HG02870 (cell line): ENCODE measurements at regions not wholly inside any gene's neighbourhood (a gene's known extent, or its start where the extent isn't known, plus 50 kb on each side); places are given as distances from the start of the nearest gene placed in this dataset.

Experiments
- ATAC-seq: cut with Tn5 transposase; IDR thresholded peaks from one replicate; pipeline ENCODE4 v1.9.1; 2021; ENCODE audit warnings: mild to moderate bottlenecking, moderate library complexity; ENCODE audit not compliant: unreplicated experiment

- ATAC-seq = no peak
These were observed 64.5 kb downstream of the COPS8 start for GRCh38 chr2:237150186-237150585.

- no peak for ATAC-seq
These were observed 65.2 kb downstream of the COPS8 start for GRCh38 chr2:237150831-237151375.

DNA sequence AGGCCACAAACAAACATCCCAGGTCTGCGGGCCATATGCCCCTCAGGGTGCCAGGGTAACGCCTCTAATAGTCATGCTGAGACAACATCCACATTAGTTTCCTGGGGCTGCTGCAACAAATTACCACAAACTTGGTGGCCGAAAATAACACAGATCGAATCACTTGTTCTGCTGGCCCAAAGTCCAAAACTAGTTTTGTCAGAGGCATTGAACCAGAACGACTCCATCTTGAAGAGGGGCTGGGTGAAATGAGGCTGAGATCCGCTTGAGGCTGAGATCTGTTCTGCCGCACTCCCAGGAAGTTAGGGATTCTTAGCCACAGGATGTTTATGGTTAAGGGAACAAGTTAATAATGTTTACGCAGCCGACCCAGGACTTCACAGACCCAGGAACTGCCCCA, 66.7 kb downstream of the COPS8 start:
- no peak for ATAC-seq

DNA sequence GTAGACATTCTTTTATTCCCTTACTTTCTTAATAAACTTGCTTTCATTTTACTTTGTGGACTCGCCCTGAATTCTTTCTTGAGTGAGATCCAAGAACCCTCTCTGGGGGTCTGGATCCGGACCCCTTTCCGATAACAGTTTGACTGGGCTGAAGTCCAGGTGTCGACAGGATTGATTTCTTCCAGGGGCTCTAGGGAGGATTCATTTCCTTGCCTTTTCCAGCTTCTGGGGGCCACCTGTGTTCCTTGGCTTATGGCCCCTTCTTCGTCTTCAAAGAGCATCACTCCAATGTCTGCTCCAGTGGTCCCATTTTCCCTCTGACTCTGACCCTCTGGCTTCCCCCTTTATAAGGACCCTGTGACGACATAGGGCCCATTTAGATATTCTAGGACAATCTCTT, 67.5 kb downstream of the COPS8 start:
- ATAC-seq = no peak

GRCh38 chr2:237154082-237154638, 68.5 kb downstream of the COPS8 start:
- ATAC-seq = no peak

- no peak for ATAC-seq
These were observed 69.5 kb downstream of the COPS8 start for GRCh38 chr2:237154884-237155851.

DNA sequence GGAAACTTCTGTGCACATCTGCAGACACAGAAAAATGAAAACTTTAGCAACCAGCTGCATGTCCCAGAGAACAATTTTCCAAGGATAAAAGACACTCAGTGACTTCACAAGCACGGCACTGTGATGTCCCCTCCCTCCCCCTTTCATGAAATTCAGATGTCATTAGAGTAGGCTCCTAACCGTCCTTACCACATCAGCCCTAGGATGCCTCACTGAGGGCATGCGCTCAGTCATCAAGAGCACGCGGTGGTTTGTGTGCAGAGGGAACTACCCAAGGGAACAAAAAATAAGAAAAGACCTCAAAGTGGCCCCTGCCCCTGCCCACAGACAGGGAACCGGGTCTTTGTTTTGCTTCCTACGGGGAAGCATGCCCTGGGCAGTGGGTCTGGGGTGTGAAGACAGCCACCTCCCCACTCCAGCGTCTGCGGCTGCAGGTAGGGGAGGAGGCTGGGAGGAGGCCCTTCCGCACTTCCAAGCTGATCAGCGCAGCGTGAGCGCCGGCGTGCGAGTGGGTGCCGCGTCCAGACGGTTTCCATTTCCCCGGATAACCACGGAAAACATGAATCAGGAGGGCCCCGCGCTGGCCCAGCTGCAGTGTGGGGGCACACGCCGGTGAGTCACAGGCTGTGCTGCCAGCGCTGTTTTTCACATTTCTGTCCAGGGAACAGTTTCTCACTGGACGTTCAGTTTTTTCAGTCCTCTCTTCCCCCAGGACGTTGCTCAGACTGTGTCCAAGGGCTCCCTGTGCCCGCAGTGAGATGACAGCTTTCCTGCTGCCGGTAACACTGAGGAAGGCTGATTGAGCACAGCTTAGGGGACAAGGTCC, 70.6 kb downstream of the COPS8 start:
- no peak for ATAC-seq

GRCh38 chr2:237156857-237157779, 71.4 kb downstream of the COPS8 start:
- ATAC-seq = no peak

GRCh38 chr2:237157780-237158102, 72.1 kb downstream of the COPS8 start:
- ATAC-seq = no peak

GRCh38 chr2:237158194-237158593, 72.5 kb downstream of the COPS8 start:
- ATAC-seq = no peak

- ATAC-seq = no peak
These were observed 73.6 kb downstream of the COPS8 start for GRCh38 chr2:237159006-237159911.

DNA sequence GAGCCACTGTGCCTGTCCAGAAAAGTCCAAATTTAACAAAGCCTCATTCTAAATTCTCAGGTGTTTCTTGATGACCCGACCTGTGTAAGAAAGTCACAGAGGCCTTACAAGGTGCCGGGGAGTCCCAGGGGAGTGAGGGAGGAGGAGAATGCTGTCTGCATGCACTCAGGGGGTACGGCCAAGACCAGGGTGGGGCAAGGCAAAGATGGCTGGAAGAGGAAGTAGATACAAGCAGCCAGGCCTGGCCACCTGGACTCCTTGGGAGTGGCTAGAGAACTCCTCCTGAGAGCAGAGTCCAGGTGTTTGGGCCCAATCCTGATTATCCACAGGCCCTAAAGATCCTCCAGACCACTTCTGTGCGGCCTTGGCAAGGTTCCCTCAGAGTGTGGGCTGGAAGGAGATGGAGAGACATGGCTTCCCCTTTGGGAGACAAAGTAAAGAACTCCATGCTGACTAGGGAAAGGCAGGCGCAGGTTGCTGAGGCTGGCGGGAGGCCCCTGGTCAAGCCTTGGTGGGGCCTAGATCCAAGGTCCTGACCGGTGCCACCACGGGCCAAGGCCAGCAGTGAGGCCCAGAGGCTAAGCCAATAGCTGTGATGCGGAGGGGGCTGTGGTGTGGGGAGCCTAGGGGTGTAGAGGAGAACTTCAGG, 74.7 kb downstream of the COPS8 start:
- no peak for ATAC-seq

GRCh38 chr2:237161189-237161588, 75.5 kb downstream of the COPS8 start:
- no peak for ATAC-seq

DNA sequence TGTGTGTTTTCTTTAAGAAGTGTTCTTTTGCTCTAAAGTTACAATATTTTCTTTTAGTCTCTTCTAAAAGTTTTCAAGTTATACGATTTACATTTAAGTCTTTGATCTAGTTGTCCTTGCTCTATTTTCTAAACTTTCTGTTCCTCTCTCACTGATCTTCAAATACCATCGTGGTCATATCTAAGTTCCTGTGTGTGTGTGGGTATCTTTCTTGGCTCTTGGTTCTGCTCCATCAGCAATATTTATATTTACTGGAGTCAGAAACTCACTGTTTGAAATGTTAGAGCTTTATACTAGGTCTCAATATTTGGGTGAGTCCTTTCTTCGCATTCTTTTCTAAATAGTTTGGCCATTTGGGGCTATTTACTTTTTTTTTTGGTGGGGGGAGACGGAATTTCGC, 77.3 kb downstream of the COPS8 start:
- no peak for ATAC-seq

- no peak for ATAC-seq
These were observed 78.9 kb downstream of the COPS8 start for GRCh38 chr2:237164474-237165042.

DNA sequence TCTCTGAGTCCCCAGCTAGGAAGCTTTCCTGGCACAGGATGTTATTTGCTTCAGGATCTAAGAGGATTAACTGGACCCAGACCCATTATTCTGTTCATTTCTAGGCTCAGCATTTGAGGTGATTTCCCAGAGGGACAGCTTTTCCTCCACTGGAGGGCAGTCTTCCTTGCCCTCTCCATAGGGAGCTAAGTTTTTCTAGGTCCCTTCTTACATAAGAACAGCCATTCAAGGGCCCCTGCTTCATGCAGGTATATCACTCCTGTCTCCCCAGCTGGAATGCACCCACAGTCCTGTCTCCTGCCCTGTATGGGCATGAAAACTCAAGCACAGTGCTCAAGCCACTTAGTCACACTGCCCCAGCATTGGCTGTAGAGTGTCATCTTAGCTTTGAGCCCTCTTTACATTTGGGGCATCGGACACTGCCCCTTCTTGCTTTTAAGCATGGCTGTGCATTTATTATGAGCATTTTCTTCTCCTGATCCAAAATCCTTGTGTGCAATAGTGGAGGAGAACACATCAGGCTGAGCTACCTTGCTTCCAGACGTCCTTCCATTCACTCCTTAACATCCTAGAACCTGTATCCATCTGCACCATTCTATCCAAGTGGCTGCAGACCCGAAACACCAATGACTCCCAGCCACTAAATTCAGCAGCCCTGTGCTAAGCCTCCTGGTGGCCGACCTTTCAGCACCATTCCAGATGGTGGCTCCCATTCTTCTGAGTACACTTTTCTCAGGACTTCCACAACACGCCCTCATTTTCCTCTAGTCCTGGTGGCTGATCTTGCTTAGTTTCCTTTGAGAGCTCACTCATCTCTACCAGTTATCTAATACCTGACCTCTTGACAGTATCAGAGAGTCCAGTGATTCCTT, 80.0 kb downstream of the COPS8 start:
- ATAC-seq = no peak

GRCh38 chr2:237167038-237167437, 81.3 kb downstream of the COPS8 start:
- no peak for ATAC-seq
